ENCODE measurements at regions not wholly inside any gene's neighbourhood (a gene's known extent, or its start where the extent isn't known, plus 50 kb on each side); places are given as distances from the start of the nearest gene placed in this dataset.

GRCh38 chr13:78413887-78414553 lies 189.3 kb downstream of the POU4F1 start:
- TF ChIP-seq EZH2 (IDR thresholded peaks at IDR 0.05; ENCODE audit: borderline replicate concordance, low read depth, low read length, severe bottlenecking): no peak
- no peak for TF ChIP-seq POLR2A (IDR thresholded peaks at IDR 0.05; ENCODE audit: low read depth, low read length)
- no peak for TF ChIP-seq MAX (IDR thresholded peaks at IDR 0.05; ENCODE audit: insufficient read depth, insufficient read length)
- TF ChIP-seq, protein P1, sequence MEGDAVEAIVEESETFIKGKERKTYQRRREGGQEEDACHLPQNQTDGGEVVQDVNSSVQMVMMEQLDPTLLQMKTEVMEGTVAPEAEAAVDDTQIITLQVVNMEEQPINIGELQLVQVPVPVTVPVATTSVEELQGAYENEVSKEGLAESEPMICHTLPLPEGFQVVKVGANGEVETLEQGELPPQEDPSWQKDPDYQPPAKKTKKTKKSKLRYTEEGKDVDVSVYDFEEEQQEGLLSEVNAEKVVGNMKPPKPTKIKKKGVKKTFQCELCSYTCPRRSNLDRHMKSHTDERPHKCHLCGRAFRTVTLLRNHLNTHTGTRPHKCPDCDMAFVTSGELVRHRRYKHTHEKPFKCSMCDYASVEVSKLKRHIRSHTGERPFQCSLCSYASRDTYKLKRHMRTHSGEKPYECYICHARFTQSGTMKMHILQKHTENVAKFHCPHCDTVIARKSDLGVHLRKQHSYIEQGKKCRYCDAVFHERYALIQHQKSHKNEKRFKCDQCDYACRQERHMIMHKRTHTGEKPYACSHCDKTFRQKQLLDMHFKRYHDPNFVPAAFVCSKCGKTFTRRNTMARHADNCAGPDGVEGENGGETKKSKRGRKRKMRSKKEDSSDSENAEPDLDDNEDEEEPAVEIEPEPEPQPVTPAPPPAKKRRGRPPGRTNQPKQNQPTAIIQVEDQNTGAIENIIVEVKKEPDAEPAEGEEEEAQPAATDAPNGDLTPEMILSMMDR (IDR thresholded peaks at IDR 0.05; ENCODE audit: extremely low read depth in 1 of 2, insufficient read depth in 1 of 2, low read depth in 1 of 2, low read length in 2 of 2): no peak
- no peak for TF ChIP-seq MYC (IDR thresholded peaks at IDR 0.05; ENCODE audit: low read depth, low read length)
- TF ChIP-seq POLR2AphosphoS5 (IDR thresholded peaks at IDR 0.05; ENCODE audit: insufficient read depth, low read depth, low read length): no peak
- no peak for TF ChIP-seq GATA2 (IDR thresholded peaks at IDR 0.05; ENCODE audit: insufficient read depth, insufficient read length, low read depth, low read length)
- no peak for TF ChIP-seq FOS (IDR thresholded peaks at IDR 0.05; ENCODE audit: borderline replicate concordance, insufficient read depth, low read length)
